Testis (tissue), 2 donors: ENCODE measurements at regions not wholly inside any gene's neighbourhood (a gene's known extent, or its start where the extent isn't known, plus 50 kb on each side); places are given as distances from the start of the nearest gene placed in this dataset.
"Not testable (repeated sequence)": the region's sequence is repeated elsewhere in the genome, so short reads cannot be mapped to it uniquely, and the experiment has no call there.

Source experiments
- DNase-seq: peaks from one replicate; pipeline ENCODE4 v3.0.0-alpha.2; 2019
- H3K27ac ChIP-seq, 2 donors: fragments of 200-600 bp; sonication (generic); one replicate each; pipeline ENCODE4 v1.5.1; 2019
- H3K27me3 ChIP-seq: fragments of 200-600 bp; sonication (generic); one replicate; pipeline ENCODE4 v1.5.1; 2019
- H3K36me3 ChIP-seq: fragments of 200-600 bp; sonication (generic); one replicate; pipeline ENCODE4 v1.5.1; 2017; ENCODE audit warnings: low read depth; ENCODE audit errors: missing control alignments
- H3K4me1 ChIP-seq: fragments of 200-600 bp; sonication (generic); one replicate; pipeline ENCODE4 v1.5.1; 2019
- H3K4me3 ChIP-seq, 2 donors: fragments of 200-600 bp; sonication (generic); one replicate each; pipeline ENCODE4 v1.5.1; 2017 to 2019
- H3K9me3 ChIP-seq: fragments of 200-600 bp; sonication (generic); one replicate; pipeline ENCODE4 v1.5.1; 2017
- WGBS, 2 donors: methylation state at CpG; one replicate each; pipeline ENCODE4 v1.1.5; 2018; 5-methylcytosine and 5-hydroxymethylcytosine counted together
- intact Hi-C: fragments of 100-400 bp; cut with DNase I; formaldehyde crosslinking; loops from one replicate; pipeline ENCODE4 v1.15.1; 2023; ENCODE audit warnings: low total_unique reads

DNA sequence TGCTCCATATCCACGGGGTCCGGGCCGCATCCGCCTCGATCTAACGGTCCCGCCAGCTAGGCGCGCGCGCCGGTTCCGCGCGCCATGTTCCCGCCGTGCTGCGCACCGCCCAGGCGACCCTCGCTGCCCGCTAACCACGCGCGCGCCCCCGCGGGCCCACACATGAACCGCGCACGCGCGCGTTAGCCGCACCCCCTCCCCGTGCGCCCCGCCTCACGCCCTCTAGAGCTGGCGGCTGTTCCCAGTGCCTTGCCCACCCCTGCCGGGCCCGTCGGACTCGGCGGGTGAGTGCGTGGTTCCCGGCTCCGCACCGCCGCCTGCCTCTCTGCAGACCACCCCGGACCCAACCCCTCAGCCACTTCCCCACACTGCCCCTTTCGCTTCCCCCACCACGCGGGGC, 57.3 kb downstream of the TP53TG3F start:
- H3K9me3 ChIP-seq, intact Hi-C loops, H3K36me3 ChIP-seq, H3K27ac ChIP-seq, H3K27me3 ChIP-seq, H3K4me1 ChIP-seq: not testable (repeated sequence)
- 57% methylated on average over 38 of the region's 54 CpGs; no CpG with 5 or more reads in 1 of the 2 donors for WGBS, 2 donors
- H3K4me3 ChIP-seq = peak overlapping the region; percentile 20 to 37
- peak; percentile 33 for DNase-seq
